ENCODE measurements at regions not wholly inside any gene's neighbourhood (a gene's known extent, or its start where the extent isn't known, plus 50 kb on each side); places are given as distances from the start of the nearest gene placed in this dataset.

GRCh38 chr1:94350350-94350924 lies 67.8 kb upstream of the ABCD3 start:
- TF ChIP-seq, protein P1, sequence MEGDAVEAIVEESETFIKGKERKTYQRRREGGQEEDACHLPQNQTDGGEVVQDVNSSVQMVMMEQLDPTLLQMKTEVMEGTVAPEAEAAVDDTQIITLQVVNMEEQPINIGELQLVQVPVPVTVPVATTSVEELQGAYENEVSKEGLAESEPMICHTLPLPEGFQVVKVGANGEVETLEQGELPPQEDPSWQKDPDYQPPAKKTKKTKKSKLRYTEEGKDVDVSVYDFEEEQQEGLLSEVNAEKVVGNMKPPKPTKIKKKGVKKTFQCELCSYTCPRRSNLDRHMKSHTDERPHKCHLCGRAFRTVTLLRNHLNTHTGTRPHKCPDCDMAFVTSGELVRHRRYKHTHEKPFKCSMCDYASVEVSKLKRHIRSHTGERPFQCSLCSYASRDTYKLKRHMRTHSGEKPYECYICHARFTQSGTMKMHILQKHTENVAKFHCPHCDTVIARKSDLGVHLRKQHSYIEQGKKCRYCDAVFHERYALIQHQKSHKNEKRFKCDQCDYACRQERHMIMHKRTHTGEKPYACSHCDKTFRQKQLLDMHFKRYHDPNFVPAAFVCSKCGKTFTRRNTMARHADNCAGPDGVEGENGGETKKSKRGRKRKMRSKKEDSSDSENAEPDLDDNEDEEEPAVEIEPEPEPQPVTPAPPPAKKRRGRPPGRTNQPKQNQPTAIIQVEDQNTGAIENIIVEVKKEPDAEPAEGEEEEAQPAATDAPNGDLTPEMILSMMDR (IDR thresholded peaks at IDR 0.05 in 4 of 5, conservative IDR thresholded peaks at IDR 0.05 in 1 of 5): no peak
- TF ChIP-seq POLR2A (IDR thresholded peaks at IDR 0.05): no peak

Data from gastrocnemius medialis (tissue), 4 donors.